ENCODE measurements at regions not wholly inside any gene's neighbourhood (a gene's known extent, or its start where the extent isn't known, plus 50 kb on each side); places are given as distances from the start of the nearest gene placed in this dataset.

DNA sequence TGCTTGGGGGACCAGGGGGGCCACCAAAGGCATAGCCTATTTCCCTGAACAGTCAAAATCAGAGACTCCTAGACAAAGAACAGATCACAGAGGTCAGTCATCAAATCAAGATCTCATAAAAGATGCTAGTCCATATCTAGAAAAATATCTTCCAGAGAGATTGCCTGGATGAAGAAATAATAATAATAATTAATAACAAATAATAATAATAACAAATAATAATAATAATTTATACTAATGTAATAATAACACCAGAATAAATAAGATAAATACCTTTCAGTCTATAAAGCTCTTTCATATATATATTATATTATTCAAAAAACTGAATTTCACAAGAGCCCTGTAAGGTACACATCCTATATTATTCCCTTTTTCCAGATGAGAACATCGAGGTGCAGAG, 129.6 kb downstream of the PAX1 start:
- Histone ChIP-seq H3K27me3 (ENCODE audit: control insufficient read depth in 3 of 3, insufficient read depth in 3 of 3, low read length in 2 of 3) (no peaks in the 10 kb centered on the region), H3K9me3 (ENCODE audit: control insufficient read depth in 4 of 4, insufficient read depth in 3 of 4, low read length in 3 of 4) (peaks cover 0 to 8% (median 0%) of the 10 kb centered on the region in 4 donors), H3K36me3 (ENCODE audit: control insufficient read depth in 4 of 4, insufficient read depth in 4 of 4, low read length in 4 of 4) (no peaks in the 10 kb centered on the region), H3K27ac (ENCODE audit: low read depth in 1 of 2, low read length in 1 of 2) (no peak overlapping the region), H3K4me3 (no peak overlapping the region), H3K4me1 (ENCODE audit: control insufficient read depth in 5 of 5, insufficient read depth in 5 of 5, low read length in 5 of 5) (no peaks in the 10 kb centered on the region), H3K9ac (ENCODE audit: insufficient read depth in 1 of 2, low read length in 2 of 2) (no peak overlapping the region)
- ATAC-seq (ENCODE audit: insufficient read depth, low FRiP score) (no peak), DNase-seq (no peak)
- TF ChIP-seq, protein P1, sequence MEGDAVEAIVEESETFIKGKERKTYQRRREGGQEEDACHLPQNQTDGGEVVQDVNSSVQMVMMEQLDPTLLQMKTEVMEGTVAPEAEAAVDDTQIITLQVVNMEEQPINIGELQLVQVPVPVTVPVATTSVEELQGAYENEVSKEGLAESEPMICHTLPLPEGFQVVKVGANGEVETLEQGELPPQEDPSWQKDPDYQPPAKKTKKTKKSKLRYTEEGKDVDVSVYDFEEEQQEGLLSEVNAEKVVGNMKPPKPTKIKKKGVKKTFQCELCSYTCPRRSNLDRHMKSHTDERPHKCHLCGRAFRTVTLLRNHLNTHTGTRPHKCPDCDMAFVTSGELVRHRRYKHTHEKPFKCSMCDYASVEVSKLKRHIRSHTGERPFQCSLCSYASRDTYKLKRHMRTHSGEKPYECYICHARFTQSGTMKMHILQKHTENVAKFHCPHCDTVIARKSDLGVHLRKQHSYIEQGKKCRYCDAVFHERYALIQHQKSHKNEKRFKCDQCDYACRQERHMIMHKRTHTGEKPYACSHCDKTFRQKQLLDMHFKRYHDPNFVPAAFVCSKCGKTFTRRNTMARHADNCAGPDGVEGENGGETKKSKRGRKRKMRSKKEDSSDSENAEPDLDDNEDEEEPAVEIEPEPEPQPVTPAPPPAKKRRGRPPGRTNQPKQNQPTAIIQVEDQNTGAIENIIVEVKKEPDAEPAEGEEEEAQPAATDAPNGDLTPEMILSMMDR (IDR thresholded peaks at IDR 0.05; ENCODE audit: control extremely low read depth, extremely low read depth), result no peak
- 81 to 88% methylated on average over 1 of the region's 1 CpG for WGBS, 2 donors

GRCh38 chr20:21832442-21833385, 127.2 kb downstream of the PAX1 start:
- no peak for ATAC-seq (ENCODE audit: insufficient read depth, low FRiP score)
- H3K4me3 ChIP-seq, result no peak overlapping the region
- TF ChIP-seq, protein P1 (IDR thresholded peaks at IDR 0.05; ENCODE audit: control extremely low read depth, extremely low read depth), result no peak
- H3K27ac ChIP-seq (ENCODE audit: low read depth in 1 of 2, low read length in 1 of 2), result no peak overlapping the region
- WGBS, 2 donors, result 77 to 80% methylated on average over 8 of the region's 8 CpGs
- no peaks in the 10 kb centered on the region for H3K4me1 ChIP-seq (ENCODE audit: control insufficient read depth in 5 of 5, insufficient read depth in 5 of 5, low read length in 5 of 5)
- no peak overlapping the region for H3K9ac ChIP-seq (ENCODE audit: insufficient read depth in 1 of 2, low read length in 2 of 2)
- H3K9me3 ChIP-seq (ENCODE audit: control insufficient read depth in 4 of 4, insufficient read depth in 3 of 4, low read length in 3 of 4), result peaks cover 0 to 11% (median 0%) of the 10 kb centered on the region in 4 donors
- H3K36me3 ChIP-seq (ENCODE audit: control insufficient read depth in 4 of 4, insufficient read depth in 4 of 4, low read length in 4 of 4), result no peaks in the 10 kb centered on the region
- H3K27me3 ChIP-seq (ENCODE audit: control insufficient read depth in 3 of 3, insufficient read depth in 3 of 3, low read length in 2 of 3), result no peaks in the 10 kb centered on the region
- no peak for DNase-seq

DNA sequence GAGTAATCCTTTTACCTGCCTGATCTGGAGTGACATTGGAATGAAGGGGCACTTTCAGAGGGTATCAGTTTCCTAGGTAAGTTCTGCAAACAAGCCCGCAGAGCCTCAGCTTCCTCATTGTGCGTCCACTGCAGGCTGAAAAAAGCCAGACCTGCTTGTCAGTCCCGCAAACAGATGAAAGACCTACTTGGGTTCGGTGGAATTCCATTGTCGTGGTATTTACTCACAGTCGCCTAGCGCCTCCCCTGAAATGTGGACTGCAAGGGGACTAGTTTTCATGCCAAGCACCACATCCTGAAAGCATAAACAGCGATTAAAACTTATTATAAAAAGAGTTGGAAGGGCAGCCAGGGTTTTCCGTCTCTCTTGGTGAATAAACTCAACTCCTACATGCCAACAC, 121.5 kb downstream of the PAX1 start:
- TF ChIP-seq, protein P1 (IDR thresholded peaks at IDR 0.05; ENCODE audit: control extremely low read depth, extremely low read depth), result no peak
- peak; percentile 27 to 44 (median 39) for DNase-seq
- H3K4me3 ChIP-seq, result no peak overlapping the region
- H3K27me3 ChIP-seq (ENCODE audit: control insufficient read depth in 3 of 3, insufficient read depth in 3 of 3, low read length in 2 of 3), result no peaks in the 10 kb centered on the region
- H3K4me1 ChIP-seq (ENCODE audit: control insufficient read depth in 5 of 5, insufficient read depth in 5 of 5, low read length in 5 of 5), result no peaks in the 10 kb centered on the region
- H3K9me3 ChIP-seq (ENCODE audit: control insufficient read depth in 4 of 4, insufficient read depth in 3 of 4, low read length in 3 of 4), result peaks cover 0 to 5% (median 1%) of the 10 kb centered on the region in 4 donors
- H3K9ac ChIP-seq (ENCODE audit: insufficient read depth in 1 of 2, low read length in 2 of 2), result no peak overlapping the region
- 24 to 30% methylated on average over 9 of the region's 9 CpGs for WGBS, 2 donors
- no peak for ATAC-seq (ENCODE audit: insufficient read depth, low FRiP score)
- no peak overlapping the region for H3K27ac ChIP-seq (ENCODE audit: low read depth in 1 of 2, low read length in 1 of 2)
- no peaks in the 10 kb centered on the region for H3K36me3 ChIP-seq (ENCODE audit: control insufficient read depth in 4 of 4, insufficient read depth in 4 of 4, low read length in 4 of 4)
